Right cardiac atrium (tissue), 5 donors: ENCODE measurements at regions not wholly inside any gene's neighbourhood (a gene's known extent, or its start where the extent isn't known, plus 50 kb on each side); places are given as distances from the start of the nearest gene placed in this dataset.
"Not testable (repeated sequence)": the region's sequence is repeated elsewhere in the genome, so short reads cannot be mapped to it uniquely, and the experiment has no call there.

Source experiments
- ATAC-seq, 2 donors: fragments of 200-7000 bp; cut with Tn5 transposase; one replicate each; pipeline versions ENCODE4 v1.8.0 to v1.9.1; 2020; ENCODE audit warnings: moderate library complexity in 2 of 2, mild to moderate bottlenecking in 1 of 2
- DNase-seq, 3 donors: peaks; one replicate each; pipeline ENCODE4 v3.0.0-alpha.2; 2020
- H3K27ac ChIP-seq: one replicate; pipeline ENCODE4 v1.5.1; 2013; ENCODE audit warnings: mild to moderate bottlenecking, low read length, control low read depth, moderate library complexity
- H3K27me3 ChIP-seq: one replicate; pipeline ENCODE4 v1.6.1; 2013; ENCODE audit not compliant: control insufficient read depth, insufficient read depth
- H3K4me1 ChIP-seq: one replicate; pipeline ENCODE4 v1.6.1; 2013; ENCODE audit warnings: low read length; ENCODE audit not compliant: control insufficient read depth, insufficient read depth
- H3K4me3 ChIP-seq: one replicate; pipeline ENCODE4 v1.5.1; 2013; ENCODE audit warnings: low read length, control low read depth
- H3K9me3 ChIP-seq: one replicate; pipeline ENCODE4 v1.6.1; 2013; ENCODE audit warnings: low read length; ENCODE audit not compliant: control insufficient read depth
- WGBS: extraction: QIAGEN DNeasy Blood & Tissue Kit; methylation state at CpG from one replicate; pipeline ENCODE4 v1.1.7; 2013; 5-methylcytosine and 5-hydroxymethylcytosine counted together
- intact Hi-C, 4 donors: fragments of 100-400 bp; cut with DNase I; formaldehyde crosslinking; loops; one replicate each; pipeline versions ENCODE4 v1.11.0 to v1.14.0; 2022 to 2023
- donor health status: healthy with polysubstance abuse.
- donor health status: DM: no; HTN: yes; CAD: no.
- donor health status: DM: no; HTN: no; CAD: no.
- donor health status: DM: no; HTN: yes; CAD: no; lungs with severe emphysema.
- donor health status: DM: yes; HTN: yes; CAD: no.

- not testable (repeated sequence) for H3K27ac ChIP-seq, ATAC-seq
Observed at GRCh38 chr21:7777289-7777688, 2744.1 kb upstream of the TPTE start.

GRCh38 chr21:7787427-7788078 lies 2733.8 kb upstream of the TPTE start:
- ATAC-seq, H3K4me3 ChIP-seq, DNase-seq, H3K4me1 ChIP-seq, H3K27ac ChIP-seq, H3K9me3 ChIP-seq, intact Hi-C loops, H3K27me3 ChIP-seq: not testable (repeated sequence)
- WGBS = no CpG with 5 or more reads among the region's 5 CpGs

More at GRCh38 chr21:7777289-7777688, 2744.1 kb upstream of the TPTE start:
- H3K27me3 ChIP-seq, intact Hi-C loops, H3K4me1 ChIP-seq, H3K9me3 ChIP-seq, H3K4me3 ChIP-seq: not testable (repeated sequence)
- peak; percentile 0 to 36 (median 0) for DNase-seq
- WGBS = 70% methylated on average over 6 of the region's 11 CpGs

GRCh38 chr21:7793797-7794196 lies 2727.6 kb upstream of the TPTE start:
- DNase-seq, intact Hi-C loops, H3K4me1 ChIP-seq, H3K4me3 ChIP-seq, H3K27me3 ChIP-seq, ATAC-seq, H3K9me3 ChIP-seq, H3K27ac ChIP-seq: not testable (repeated sequence)
- WGBS = no CpG with 5 or more reads among the region's 4 CpGs

DNA sequence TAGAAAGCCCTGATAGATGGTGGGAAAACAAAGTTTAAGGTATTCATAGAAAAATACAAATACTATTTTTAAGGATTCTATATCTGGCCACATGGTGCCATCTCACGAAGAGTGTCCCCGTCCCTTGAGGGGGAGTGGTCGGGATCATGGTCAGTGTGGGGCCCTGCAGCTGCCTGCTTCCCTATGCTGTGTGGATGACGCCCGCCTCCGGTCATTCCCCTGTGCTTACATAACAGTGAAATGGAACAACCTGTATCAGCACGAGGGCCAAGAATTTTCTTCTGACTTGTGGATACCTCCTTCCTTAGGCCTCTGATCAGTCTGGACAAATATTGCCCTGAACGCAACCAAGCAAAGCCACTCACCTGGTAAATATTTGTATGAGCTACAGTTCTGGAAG lies 2724.1 kb upstream of the TPTE start:
- H3K9me3 ChIP-seq, H3K4me1 ChIP-seq, DNase-seq, H3K27ac ChIP-seq, H3K27me3 ChIP-seq, H3K4me3 ChIP-seq, intact Hi-C loops, ATAC-seq: not testable (repeated sequence)
- no CpG with 5 or more reads among the region's 8 CpGs for WGBS

DNA sequence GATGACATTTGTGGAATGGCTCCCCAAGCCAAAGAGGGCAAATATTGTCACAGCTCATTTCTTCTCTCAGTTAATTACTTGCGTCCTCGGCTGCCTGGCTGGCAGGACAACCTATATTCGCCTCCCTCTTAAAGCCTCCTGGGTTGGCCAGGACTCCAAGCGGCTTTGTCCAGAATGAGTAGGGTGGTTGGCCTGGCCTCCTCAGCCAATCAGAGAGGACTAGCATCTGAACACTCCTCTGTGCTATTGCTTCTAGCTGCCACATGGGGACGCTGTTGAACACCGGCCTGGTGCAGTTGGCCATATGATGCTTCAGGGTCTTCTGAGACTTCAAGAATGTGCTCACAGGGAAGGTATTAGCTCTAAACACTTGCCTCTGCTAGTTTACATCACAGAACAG lies 2722.9 kb upstream of the TPTE start:
- intact Hi-C loops, H3K4me1 ChIP-seq, H3K9me3 ChIP-seq, H3K27ac ChIP-seq, ATAC-seq, H3K27me3 ChIP-seq, H3K4me3 ChIP-seq: not testable (repeated sequence)
- DNase-seq = peak in 2 of 3 donors; percentile 1 to 2
- WGBS = 56% methylated on average over 2 of the region's 6 CpGs

GRCh38 chr21:7799697-7800096 lies 2721.7 kb upstream of the TPTE start:
- H3K4me1 ChIP-seq, H3K27ac ChIP-seq, intact Hi-C loops, H3K4me3 ChIP-seq, H3K9me3 ChIP-seq, H3K27me3 ChIP-seq, DNase-seq, ATAC-seq: not testable (repeated sequence)
- WGBS = no CpG with 5 or more reads among the region's 5 CpGs

GRCh38 chr21:7813475-7813874 lies 2707.9 kb upstream of the TPTE start:
- DNase-seq, H3K4me3 ChIP-seq, intact Hi-C loops, H3K4me1 ChIP-seq, H3K27ac ChIP-seq, H3K9me3 ChIP-seq, H3K27me3 ChIP-seq: not testable (repeated sequence)
- peak in 1 of 2 donors; percentile 61 for ATAC-seq
- no CpG with 5 or more reads among the region's 4 CpGs for WGBS

DNA sequence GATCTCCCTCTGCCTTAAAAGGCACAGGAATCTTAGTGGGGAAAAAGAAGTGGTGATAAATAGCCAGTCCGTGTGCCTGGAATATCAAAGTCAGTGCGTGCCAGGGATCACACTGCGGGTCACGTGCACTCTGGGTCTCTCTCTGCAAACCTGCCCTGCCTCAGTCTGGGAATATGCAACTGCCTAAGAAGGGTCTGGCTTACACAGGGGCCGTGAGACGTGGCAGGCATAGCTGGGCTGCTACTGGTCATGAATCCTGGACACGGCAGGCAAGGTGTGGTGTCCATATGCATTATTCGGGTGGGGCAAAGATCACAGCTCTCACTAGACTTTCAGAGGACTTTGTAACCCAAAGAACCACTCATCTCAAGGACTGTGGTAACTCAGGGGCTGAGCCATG lies 2704.4 kb upstream of the TPTE start:
- H3K9me3 ChIP-seq, intact Hi-C loops, H3K4me3 ChIP-seq, H3K27ac ChIP-seq, H3K27me3 ChIP-seq, H3K4me1 ChIP-seq, DNase-seq: not testable (repeated sequence)
- WGBS = no CpG with 5 or more reads among the region's 8 CpGs
- ATAC-seq = peak; percentile 34 to 63

- H3K4me1 ChIP-seq, H3K4me3 ChIP-seq, DNase-seq, H3K27me3 ChIP-seq, ATAC-seq, H3K27ac ChIP-seq, H3K9me3 ChIP-seq, intact Hi-C loops: not testable (repeated sequence)
- 91% methylated on average over 4 of the region's 16 CpGs for WGBS
Observed at GRCh38 chr21:7819301-7819700, 2702.1 kb upstream of the TPTE start.

GRCh38 chr21:7825627-7826026 lies 2695.8 kb upstream of the TPTE start:
- peak; percentile 57 to 60 for ATAC-seq

GRCh38 chr21:7826174-7826573 lies 2695.2 kb upstream of the TPTE start:
- ATAC-seq, intact Hi-C loops, DNase-seq: not testable (repeated sequence)

More at GRCh38 chr21:7825627-7826026, 2695.8 kb upstream of the TPTE start:
- intact Hi-C loops, H3K27ac ChIP-seq, DNase-seq, H3K4me1 ChIP-seq, H3K27me3 ChIP-seq, H3K4me3 ChIP-seq, H3K9me3 ChIP-seq: not testable (repeated sequence)
- WGBS = no CpG with 5 or more reads among the region's 10 CpGs

DNA sequence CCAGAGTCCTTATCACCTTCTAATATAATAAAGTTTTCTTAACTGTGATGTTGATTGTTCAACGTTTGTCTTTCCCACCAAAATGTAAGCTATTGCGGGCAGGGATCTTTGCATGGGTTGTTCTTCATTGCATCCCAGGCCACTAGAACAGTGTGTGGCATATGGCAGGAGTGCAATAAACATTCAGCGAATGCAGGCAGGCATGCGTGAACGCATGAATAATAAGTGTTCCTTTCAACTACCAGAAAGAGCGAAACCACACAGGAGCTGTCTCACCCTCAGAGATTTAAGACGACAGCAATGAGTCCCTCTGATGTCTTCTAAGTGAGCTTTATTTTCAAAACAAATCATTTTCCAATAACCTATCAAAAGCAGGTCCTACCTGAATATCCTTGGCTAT lies 2693.1 kb upstream of the TPTE start:
- H3K27me3 ChIP-seq, ATAC-seq, intact Hi-C loops, H3K9me3 ChIP-seq, H3K27ac ChIP-seq, H3K4me1 ChIP-seq, H3K4me3 ChIP-seq, DNase-seq: not testable (repeated sequence)
- WGBS = no CpG with 5 or more reads among the region's 7 CpGs

More at GRCh38 chr21:7826174-7826573, 2695.2 kb upstream of the TPTE start:
- H3K4me3 ChIP-seq, H3K4me1 ChIP-seq, H3K27me3 ChIP-seq, H3K9me3 ChIP-seq, H3K27ac ChIP-seq: not testable (repeated sequence)
- WGBS = no CpG with 5 or more reads among the region's 6 CpGs
